Transverse colon (tissue), 4 donors: ENCODE measurements at regions not wholly inside any gene's neighbourhood (a gene's known extent, or its start where the extent isn't known, plus 50 kb on each side); places are given as distances from the start of the nearest gene placed in this dataset.
"Not testable (repeated sequence)": the region's sequence is repeated elsewhere in the genome, so short reads cannot be mapped to it uniquely, and the experiment has no call there.

ENCODE experiments used
- CTCF ChIP-seq, 5 experiments: fragments of 200-600 bp in 3 of 5; fragments of 450-650 bp in 2 of 5; sonication (generic) in 3 of 5; IDR thresholded peaks; 1 replicate in 2 of 5; 2 replicates in 3 of 5; pipeline ENCODE4 v1.5.1; 2016 to 2017; ENCODE audit warnings: antibody characterized with exemption in 5 of 5, inconsistent platforms in 3 of 5, mild to moderate bottlenecking in 2 of 5, moderate library complexity in 1 of 5
- EP300 ChIP-seq: sonication (generic); formaldehyde crosslinking; IDR thresholded peaks from one replicate; pipeline ENCODE4 v1.6.1; 2017; ENCODE audit warnings: antibody characterized with exemption, low read depth
- POLR2A ChIP-seq: fragments of 450-650 bp; IDR thresholded peaks from one replicate; pipeline ENCODE4 v1.6.1; 2016; ENCODE audit warnings: antibody characterized with exemption, mild to moderate bottlenecking, moderate library complexity
- POLR2AphosphoS5 ChIP-seq, 3 donors: sonication (generic); formaldehyde crosslinking; IDR thresholded peaks; one replicate each; pipeline ENCODE4 v1.6.1; 2016; ENCODE audit warnings: antibody characterized with exemption in 3 of 3

- TF ChIP-seq CTCF (IDR thresholded peaks at IDR 0.05); POLR2A; EP300; POLR2AphosphoS5 (IDR thresholded peaks at IDR 0.05): not testable (repeated sequence)
Observed at GRCh38 chr4:49218931-49219330, 232.9 kb downstream of the CWH43 start.
